ENCODE measurements at regions not wholly inside any gene's neighbourhood (a gene's known extent, or its start where the extent isn't known, plus 50 kb on each side); places are given as distances from the start of the nearest gene placed in this dataset.

DNA sequence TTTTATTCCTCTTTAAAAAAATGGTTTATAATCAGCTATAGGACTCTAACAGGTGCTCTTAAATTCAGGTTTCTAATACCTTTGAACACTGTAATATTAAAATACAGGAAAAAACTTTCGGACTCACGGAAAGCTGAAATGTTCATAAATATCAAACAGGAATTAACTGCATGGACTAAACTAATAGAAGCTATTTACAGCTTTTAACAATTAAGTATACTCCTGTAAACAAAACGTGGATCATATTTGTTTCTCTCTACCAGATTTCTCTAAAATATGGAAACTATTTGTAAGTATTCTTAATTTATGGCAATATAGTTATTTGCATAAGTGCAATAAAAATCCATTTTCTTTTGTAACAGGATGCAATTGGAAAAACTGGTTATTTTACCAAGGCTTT is 108.9 kb upstream of the RESF1 start:
- Histone ChIP-seq H3K23me2 (ENCODE audit: insufficient read length, low read depth, low read length, poor library complexity, severe bottlenecking) (no peaks in the 10 kb centered on the region), H4K20me1 (ENCODE audit: control insufficient read depth, insufficient read depth, insufficient read length) (no peaks in the 10 kb centered on the region), H2BK12ac (ENCODE audit: insufficient read length, low read depth, low read length) (no peak overlapping the region), H3K23ac (ENCODE audit: insufficient read length, low read depth, low read length) (no peak overlapping the region), H4K5ac (ENCODE audit: insufficient read length, low read depth, low read length) (no peak overlapping the region), H3K79me2 (ENCODE audit: insufficient read depth, low read length) (no peaks in the 10 kb centered on the region), H4K91ac (ENCODE audit: insufficient read length, low read depth, low read length) (no peak overlapping the region), H3K79me1 (ENCODE audit: insufficient read depth, low read depth, low read length, poor library complexity, severe bottlenecking) (no peaks in the 10 kb centered on the region), H3K4me1 (ENCODE audit: insufficient read depth, low read length) (no peaks in the 10 kb centered on the region), H2BK15ac (ENCODE audit: low read depth, low read length) (no peak overlapping the region), H3T11ph (ENCODE audit: low read length) (no peak overlapping the region), H3K56ac (ENCODE audit: insufficient read length, low read depth, low read length) (no peak overlapping the region), H2AK5ac (ENCODE audit: insufficient read length, low read length) (no peak overlapping the region), H3K4me2 (ENCODE audit: insufficient read depth, insufficient read length, low read length) (no peak overlapping the region), H2AFZ (ENCODE audit: low read length) (no peak overlapping the region), H3K27me3 (ENCODE audit: insufficient read depth, low read length) (no peaks in the 10 kb centered on the region), H3K18ac (ENCODE audit: insufficient read length, low read depth, low read length) (no peak overlapping the region), H4K8ac (replicated peaks; ENCODE audit: insufficient read length, low read depth, low read length) (no peak overlapping the region), H2BK20ac (ENCODE audit: low read depth, low read length, poor library complexity, severe bottlenecking) (no peak overlapping the region), H2BK5ac (ENCODE audit: insufficient read length, low read length) (no peak overlapping the region), H3K4ac (ENCODE audit: low read depth, low read length) (no peak overlapping the region), H3K14ac (ENCODE audit: insufficient read depth, low read length) (no peak overlapping the region), H2BK120ac (ENCODE audit: low read depth, low read length, poor library complexity, severe bottlenecking) (no peak overlapping the region), H3K9me3 (ENCODE audit: control insufficient read depth, low read depth, low read length) (peaks cover 16% of the 10 kb centered on the region), H3K9ac (ENCODE audit: extremely low read depth, insufficient read length, low read length) (no peak overlapping the region), H3K27ac (ENCODE audit: insufficient read length, low read depth, low read length) (no peak overlapping the region)
- Mint-ChIP-seq H3K4me3 (no peak overlapping the region), H3K4me1 (no peaks in the 10 kb centered on the region), H3K27ac (no peak overlapping the region), H3K27me3 (ENCODE audit: low read depth) (no peaks in the 10 kb centered on the region), H3K36me3 (ENCODE audit: insufficient read depth in 1 of 3, low read depth in 3 of 3) (peaks cover 24 to 39% (median 39%) of the 10 kb centered on the region in 3 experiments), H3K9me3 (peaks cover 55 to 66% of the 10 kb centered on the region in 2 experiments)
- no peak for DNase-seq
- WGBS (ENCODE audit: extremely low coverage, insufficient read length, low lambda C conversion rate) = no CpG with 5 or more reads among the region's 3 CpGs
- no peak for TF ChIP-seq CTCF (conservative IDR thresholded peaks at IDR 0.05)
